ENCODE measurements at regions not wholly inside any gene's neighbourhood (a gene's known extent, or its start where the extent isn't known, plus 50 kb on each side); places are given as distances from the start of the nearest gene placed in this dataset.
A peak's percentile ranks its signal among the peaks of the same experiment; 100 is the strongest.
"Not testable (repeated sequence)": the region's sequence is repeated elsewhere in the genome, so short reads cannot be mapped to it uniquely, and the experiment has no call there.

DNA sequence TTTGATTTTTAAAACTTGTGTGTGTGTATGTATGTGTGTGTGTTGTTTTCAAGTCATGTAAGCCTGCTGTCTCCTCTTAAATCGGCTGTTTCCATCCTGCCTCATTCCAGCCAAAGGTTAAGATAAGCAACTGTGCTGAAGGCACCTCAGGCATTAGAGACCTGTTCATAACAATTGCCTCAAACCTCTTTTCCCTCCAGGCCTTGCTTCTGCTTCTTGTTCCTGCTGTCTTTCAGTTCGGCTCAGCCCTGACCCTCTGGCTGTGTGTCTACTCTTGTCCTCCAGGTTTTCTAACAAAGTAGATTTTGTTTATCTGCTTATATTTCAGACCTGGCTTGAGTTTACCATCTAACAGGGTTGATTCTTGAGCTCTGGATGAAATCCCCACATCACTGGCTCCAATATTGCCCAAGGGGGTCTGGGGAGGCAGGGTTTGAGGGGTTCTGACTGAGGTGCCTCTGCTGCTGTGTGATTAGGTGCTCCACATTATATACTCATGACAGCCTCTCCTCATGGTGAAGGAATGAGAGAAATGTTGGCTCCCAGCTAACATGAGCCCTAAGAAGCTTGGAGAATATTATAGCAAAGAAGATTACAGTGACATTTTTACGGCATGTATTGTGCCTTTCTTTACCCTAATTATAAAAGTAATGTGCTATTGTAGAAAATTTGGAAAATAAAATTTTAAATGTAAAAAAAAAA is 229.7 kb upstream of the PIK3R1 start:
- DNase-seq (ENCODE audit: low read depth): no peak
- TF ChIP-seq, protein P1, sequence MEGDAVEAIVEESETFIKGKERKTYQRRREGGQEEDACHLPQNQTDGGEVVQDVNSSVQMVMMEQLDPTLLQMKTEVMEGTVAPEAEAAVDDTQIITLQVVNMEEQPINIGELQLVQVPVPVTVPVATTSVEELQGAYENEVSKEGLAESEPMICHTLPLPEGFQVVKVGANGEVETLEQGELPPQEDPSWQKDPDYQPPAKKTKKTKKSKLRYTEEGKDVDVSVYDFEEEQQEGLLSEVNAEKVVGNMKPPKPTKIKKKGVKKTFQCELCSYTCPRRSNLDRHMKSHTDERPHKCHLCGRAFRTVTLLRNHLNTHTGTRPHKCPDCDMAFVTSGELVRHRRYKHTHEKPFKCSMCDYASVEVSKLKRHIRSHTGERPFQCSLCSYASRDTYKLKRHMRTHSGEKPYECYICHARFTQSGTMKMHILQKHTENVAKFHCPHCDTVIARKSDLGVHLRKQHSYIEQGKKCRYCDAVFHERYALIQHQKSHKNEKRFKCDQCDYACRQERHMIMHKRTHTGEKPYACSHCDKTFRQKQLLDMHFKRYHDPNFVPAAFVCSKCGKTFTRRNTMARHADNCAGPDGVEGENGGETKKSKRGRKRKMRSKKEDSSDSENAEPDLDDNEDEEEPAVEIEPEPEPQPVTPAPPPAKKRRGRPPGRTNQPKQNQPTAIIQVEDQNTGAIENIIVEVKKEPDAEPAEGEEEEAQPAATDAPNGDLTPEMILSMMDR (IDR thresholded peaks at IDR 0.05; ENCODE audit: control insufficient read depth, insufficient read depth, low read depth, low read length, missing control alignments): no peak
- no peak overlapping the region for H3K4me3 ChIP-seq (ENCODE audit: control insufficient read depth, low read depth, low read length)

DNA sequence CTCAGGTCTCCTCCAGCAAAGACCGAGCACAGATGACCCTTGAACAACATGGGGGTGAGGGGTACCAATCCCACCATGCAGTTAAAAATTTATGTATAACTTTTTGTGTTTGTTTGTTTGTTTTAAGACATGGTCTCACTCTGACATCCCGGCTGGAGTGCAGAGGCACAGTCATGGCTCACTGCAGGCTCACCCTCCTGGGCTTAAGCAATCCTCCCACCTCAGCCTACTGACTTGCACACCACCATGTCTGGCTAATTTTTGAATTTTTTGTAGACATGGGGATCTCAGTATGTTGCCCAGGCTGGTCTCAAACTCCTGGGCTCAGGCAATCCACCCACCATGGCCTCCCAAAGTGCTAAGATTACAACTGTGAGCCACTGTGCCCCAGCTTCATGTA is 231.0 kb upstream of the PIK3R1 start:
- TF ChIP-seq, protein P1 (IDR thresholded peaks at IDR 0.05; ENCODE audit: control insufficient read depth, insufficient read depth, low read depth, low read length, missing control alignments): no peak
- DNase-seq (ENCODE audit: low read depth): no peak
- H3K4me3 ChIP-seq (ENCODE audit: control insufficient read depth, low read depth, low read length): no peak overlapping the region

DNA sequence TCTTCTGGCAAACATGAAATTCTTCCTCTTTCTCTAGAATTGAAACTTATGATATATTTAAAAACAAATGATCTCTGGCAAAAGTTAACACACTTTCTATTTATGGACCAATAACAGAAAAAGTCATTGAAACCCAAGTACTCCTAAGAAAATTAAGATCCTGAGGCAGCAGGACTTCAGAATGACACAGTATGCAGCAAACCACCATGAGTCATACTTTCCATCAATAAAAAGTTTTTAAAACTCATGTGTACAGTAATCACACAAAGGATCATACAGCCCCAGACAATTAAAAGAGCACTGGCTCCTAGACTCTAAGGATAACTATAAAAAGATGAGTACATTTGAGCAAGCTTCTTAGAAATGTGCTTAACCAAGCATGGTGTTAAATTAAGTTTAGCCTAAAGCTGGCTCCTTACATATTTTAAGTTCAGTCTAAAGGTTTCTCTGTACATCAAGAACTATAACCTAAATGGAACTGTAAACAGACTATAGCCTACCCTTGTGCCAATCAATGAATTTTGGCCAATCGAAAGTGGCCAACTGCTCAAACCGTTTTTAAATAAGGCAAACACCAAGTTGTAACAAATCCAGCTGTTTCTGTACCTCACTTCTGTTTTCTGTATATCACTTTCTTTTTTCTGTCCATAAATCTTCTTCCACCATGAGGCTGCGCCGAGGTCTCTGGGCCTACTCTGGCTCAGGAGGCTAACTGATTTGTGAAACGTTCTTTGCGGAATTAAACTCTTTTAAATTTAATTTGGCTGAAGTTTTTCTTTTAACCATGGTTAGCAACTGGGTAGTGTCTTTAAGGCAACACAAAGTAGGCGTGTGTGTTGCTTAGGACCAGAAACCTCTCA is 232.1 kb upstream of the PIK3R1 start:
- H3K4me3 ChIP-seq (ENCODE audit: control insufficient read depth, low read depth, low read length): no peak overlapping the region
- TF ChIP-seq, protein P1 (IDR thresholded peaks at IDR 0.05; ENCODE audit: control insufficient read depth, insufficient read depth, low read depth, low read length, missing control alignments): no peak
- peak; percentile 93 for DNase-seq (ENCODE audit: low read depth)

DNA sequence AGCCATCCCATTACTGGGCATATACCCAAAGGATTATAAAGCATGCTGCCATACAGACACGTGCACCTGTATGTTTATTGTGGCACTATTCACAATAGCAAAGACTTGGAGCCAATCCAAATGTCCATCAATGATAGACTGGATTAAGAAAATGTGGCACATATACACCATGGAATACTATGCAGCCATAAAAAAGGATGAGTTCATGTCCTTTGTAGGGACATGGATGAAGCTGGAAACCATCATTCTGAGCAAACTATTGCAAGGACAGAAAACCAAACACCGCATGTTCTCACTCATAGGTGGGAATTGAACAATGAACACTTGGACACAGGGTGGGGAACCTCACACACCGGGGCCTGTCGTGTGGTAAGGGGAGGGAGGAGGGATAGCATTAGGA is 233.4 kb upstream of the PIK3R1 start:
- H3K4me3 ChIP-seq (ENCODE audit: control insufficient read depth, low read depth, low read length); DNase-seq (ENCODE audit: low read depth): not testable (repeated sequence)

DNA sequence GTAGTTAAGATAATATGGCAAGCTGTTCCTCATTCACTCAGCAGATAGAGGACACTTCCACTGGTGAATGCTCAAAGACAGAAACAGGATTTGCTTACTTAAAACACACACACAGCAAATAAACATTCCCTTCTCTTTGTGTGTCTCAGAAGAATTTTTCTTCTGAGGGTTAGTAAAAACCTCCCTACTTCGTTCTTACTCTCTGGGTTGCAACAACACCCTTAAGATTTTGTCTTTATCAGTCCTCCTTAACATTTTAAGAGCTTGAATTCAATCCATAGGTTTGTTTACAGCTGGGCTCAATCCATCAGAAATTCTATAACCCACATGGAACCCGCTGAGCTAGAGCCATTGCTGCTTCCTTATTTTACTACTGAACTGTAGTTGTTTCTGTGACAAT is 237.4 kb upstream of the PIK3R1 start:
- TF ChIP-seq, protein P1 (IDR thresholded peaks at IDR 0.05; ENCODE audit: control insufficient read depth, insufficient read depth, low read depth, low read length, missing control alignments): no peak
- DNase-seq (ENCODE audit: low read depth): no peak

DNA sequence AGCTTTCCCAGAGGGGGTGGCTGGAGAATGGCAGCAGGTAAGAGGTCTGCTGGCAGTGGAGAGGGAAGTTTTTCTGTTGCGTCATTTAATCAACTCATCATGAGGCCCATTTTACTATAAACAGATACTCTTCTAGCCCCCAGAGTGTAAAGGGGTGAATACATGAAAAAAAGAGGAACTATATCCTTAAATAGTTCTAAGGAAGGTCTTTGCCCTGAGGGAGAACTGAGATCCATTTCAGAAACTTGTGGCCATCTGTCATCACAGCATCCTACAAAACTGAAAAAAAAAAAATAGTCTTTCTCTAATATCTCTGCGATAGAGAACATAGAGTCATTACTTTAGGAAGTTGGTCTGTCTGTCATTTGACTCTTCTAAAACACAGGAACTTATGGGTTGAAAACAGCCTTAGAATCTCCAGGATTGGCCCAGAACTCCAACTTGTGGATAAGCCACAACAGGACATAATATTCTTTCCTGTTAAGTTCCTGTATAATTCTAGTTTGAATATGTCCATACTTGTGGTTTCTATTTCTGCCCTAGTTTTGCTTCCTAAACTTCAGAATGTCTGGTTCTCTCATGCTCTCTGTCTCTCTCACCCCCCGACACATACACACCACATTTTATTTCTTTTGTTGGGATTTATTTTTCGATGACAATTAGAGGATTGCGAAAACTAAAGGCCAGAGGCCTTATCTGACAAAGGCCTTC is 238.5 kb upstream of the PIK3R1 start:
- H3K4me3 ChIP-seq (ENCODE audit: control insufficient read depth, low read depth, low read length): no peak overlapping the region
- TF ChIP-seq, protein P1 (IDR thresholded peaks at IDR 0.05; ENCODE audit: control insufficient read depth, insufficient read depth, low read depth, low read length, missing control alignments): no peak
- no peak for DNase-seq (ENCODE audit: low read depth)

More for the DNA sequence above, 237.4 kb upstream of the PIK3R1 start:
- no peak overlapping the region for H3K4me3 ChIP-seq (ENCODE audit: control insufficient read depth, low read depth, low read length)

Measured in AG09309 (cell line).